ENCODE measurements at regions not wholly inside any gene's neighbourhood (a gene's known extent, or its start where the extent isn't known, plus 50 kb on each side); places are given as distances from the start of the nearest gene placed in this dataset.

GRCh38 chr2:38129987-38130386 lies 54.0 kb upstream of the CYP1B1 start (continued):
- TF ChIP-seq ZNF462 (CRISPR knock-in tag; IDR thresholded peaks at IDR 0.05), result no peak
- no peak for TF ChIP-seq ETS1 (IDR thresholded peaks at IDR 0.05)
- no peak for TF ChIP-seq CREB1 (CRISPR knock-in tag; IDR thresholded peaks at IDR 0.05; ENCODE audit: low read depth)
- no peak for TF ChIP-seq EZH2phosphoT487 (IDR thresholded peaks at IDR 0.05; ENCODE audit: unreplicated experiment)
- TF ChIP-seq STAT1 (IDR thresholded peaks at IDR 0.05; ENCODE audit: unreplicated experiment), result no peak
- TF ChIP-seq ZNF114 (CRISPR knock-in tag; IDR thresholded peaks at IDR 0.05), result no peak

DNA sequence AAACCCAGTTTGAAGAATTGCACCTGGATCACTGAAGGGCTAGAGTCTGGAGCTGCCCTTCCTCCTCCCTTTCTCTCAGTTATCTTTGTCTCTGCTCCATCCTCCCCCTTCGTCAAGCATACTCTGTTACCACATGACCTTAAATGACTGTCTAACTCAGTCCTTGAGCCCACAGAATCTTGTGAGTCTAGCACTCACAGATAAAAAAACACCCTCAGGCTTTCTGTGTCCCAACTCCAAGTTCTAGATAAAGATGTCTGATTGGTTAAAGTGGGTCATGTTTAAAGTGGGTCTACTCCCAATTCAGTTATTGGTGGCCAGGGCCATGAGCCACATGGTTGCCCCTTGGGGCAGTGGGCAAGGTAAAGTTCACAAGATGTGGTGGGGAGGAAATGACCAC lies 53.5 kb upstream of the CYP1B1 start:
- ATAC-seq (no peak), DNase-seq (ENCODE audit: low spot score) (no peak)
- Mint-ChIP-seq H3K4me3 (no peak overlapping the region), H3K36me3 (ENCODE audit: low read depth) (peaks cover 34% of the 10 kb centered on the region), H3K9me3 (peaks cover 40% of the 10 kb centered on the region), H3K27me3 (ENCODE audit: insufficient read depth, low read depth, poor library complexity) (peaks cover 8% of the 10 kb centered on the region), H3K4me1 (no peaks in the 10 kb centered on the region), H3K27ac (no peak overlapping the region)
- no peaks in the 10 kb centered on the region for H3K79me2 ChIP-seq (replicated peaks; ENCODE audit: insufficient read depth)
- no peak overlapping the region for H2AFZ ChIP-seq
- no peaks in the 10 kb centered on the region; the same call in 1 of the 2 replicates for H3K36me3 ChIP-seq (ENCODE audit: insufficient read depth)
- no peak overlapping the region for H3K4me2 ChIP-seq
- H3K4me1 ChIP-seq (ENCODE audit: insufficient read depth), result no peaks in the 10 kb centered on the region
- H3K27ac ChIP-seq (ENCODE audit: low read depth), result no peak overlapping the region
- H3K4me3 ChIP-seq, result no peak overlapping the region
- H4K20me1 ChIP-seq (replicated peaks; ENCODE audit: insufficient read depth), result no peaks in the 10 kb centered on the region
- no peaks in the 10 kb centered on the region for H3K27me3 ChIP-seq (ENCODE audit: insufficient read depth)
- no peaks in the 10 kb centered on the region for H3F3A ChIP-seq (replicated peaks; ENCODE audit: low read depth)
- H3K9me2 ChIP-seq (ENCODE audit: insufficient read depth), result no peaks in the 10 kb centered on the region; the same call in 1 of the 2 replicates
- TF ChIP-seq EZH2 (IDR thresholded peaks at IDR 0.05; ENCODE audit: low read depth, unreplicated experiment), result no peak
- TF ChIP-seq ZNF114 (CRISPR knock-in tag; IDR thresholded peaks at IDR 0.05), result no peak
- TF ChIP-seq JUNB (IDR thresholded peaks at IDR 0.05; ENCODE audit: unreplicated experiment), result no peak
- no peak for TF ChIP-seq REST (IDR thresholded peaks at IDR 0.05; ENCODE audit: unreplicated experiment)
- no peak for TF ChIP-seq STAT1 (IDR thresholded peaks at IDR 0.05; ENCODE audit: unreplicated experiment)
- no peak for TF ChIP-seq POLR2AphosphoS5 (IDR thresholded peaks at IDR 0.05; ENCODE audit: low read depth)
- no peak for TF ChIP-seq ZNF331 (CRISPR knock-in tag; IDR thresholded peaks at IDR 0.05; ENCODE audit: low read depth)
- TF ChIP-seq CTCF (conservative IDR thresholded peaks at IDR 0.05; ENCODE audit: low read depth in 2 of 2), result no peak
- no peak for TF ChIP-seq CREB1 (CRISPR knock-in tag; IDR thresholded peaks at IDR 0.05; ENCODE audit: low read depth)
- TF ChIP-seq NANOG (IDR thresholded peaks at IDR 0.05; ENCODE audit: borderline replicate concordance), result no peak

Measured in GM23338 (cell line).